ENCODE measurements at regions not wholly inside any gene's neighbourhood (a gene's known extent, or its start where the extent isn't known, plus 50 kb on each side); places are given as distances from the start of the nearest gene placed in this dataset.

DNA sequence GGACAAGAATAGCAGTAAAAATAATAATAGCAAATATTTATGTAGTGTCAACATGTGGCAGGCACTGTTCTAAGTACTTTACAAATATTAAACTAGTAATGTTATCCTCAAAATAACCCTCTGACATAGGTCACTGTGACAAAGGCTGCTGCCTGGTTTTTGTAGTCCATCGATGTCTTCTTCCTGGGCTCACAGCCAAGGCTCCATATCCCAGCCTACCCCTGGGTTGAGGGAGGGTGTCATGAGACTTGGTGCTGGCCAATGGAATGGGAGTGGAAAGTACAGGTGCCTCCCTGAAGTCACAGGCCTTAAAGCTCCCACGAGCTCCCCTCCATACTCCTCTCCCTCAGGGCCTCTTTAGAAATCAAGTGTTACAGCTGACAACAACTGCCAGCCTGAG lies 159.3 kb downstream of the CYRIA start:
- Histone ChIP-seq H3K9me2 (replicated peaks; ENCODE audit: low read depth, low read length) (no peaks in the 10 kb centered on the region), H2AFZ (ENCODE audit: low read length) (no peak overlapping the region), H3K4me3 (ENCODE audit: low read length, poor library complexity, severe bottlenecking) (no peak overlapping the region), H4K20me1 (ENCODE audit: insufficient read depth, low read length, poor library complexity, severe bottlenecking) (no peaks in the 10 kb centered on the region), H3K79me2 (ENCODE audit: insufficient read depth, low read length) (no peaks in the 10 kb centered on the region), H3K4me1 (ENCODE audit: insufficient read depth, low read length, poor library complexity, severe bottlenecking) (no peaks in the 10 kb centered on the region), H3K36me3 (ENCODE audit: insufficient read depth, low read length) (no peaks in the 10 kb centered on the region), H3F3A (ENCODE audit: low read depth) (no peaks in the 10 kb centered on the region), H3K9ac (ENCODE audit: low read depth, low read length, poor library complexity, severe bottlenecking) (no peak overlapping the region), H3K9me3 (ENCODE audit: insufficient read depth, low read depth, low read length) (no peaks in the 10 kb centered on the region), H3K27me3 (ENCODE audit: insufficient read depth, low read length, poor library complexity, severe bottlenecking) (no peaks in the 10 kb centered on the region), H3K4me2 (ENCODE audit: low read depth, low read length, poor library complexity, severe bottlenecking) (no peak overlapping the region)
- TF ChIP-seq EZH2phosphoT487 (IDR thresholded peaks at IDR 0.05; ENCODE audit: borderline replicate concordance): no peak
- TF ChIP-seq, protein P1, sequence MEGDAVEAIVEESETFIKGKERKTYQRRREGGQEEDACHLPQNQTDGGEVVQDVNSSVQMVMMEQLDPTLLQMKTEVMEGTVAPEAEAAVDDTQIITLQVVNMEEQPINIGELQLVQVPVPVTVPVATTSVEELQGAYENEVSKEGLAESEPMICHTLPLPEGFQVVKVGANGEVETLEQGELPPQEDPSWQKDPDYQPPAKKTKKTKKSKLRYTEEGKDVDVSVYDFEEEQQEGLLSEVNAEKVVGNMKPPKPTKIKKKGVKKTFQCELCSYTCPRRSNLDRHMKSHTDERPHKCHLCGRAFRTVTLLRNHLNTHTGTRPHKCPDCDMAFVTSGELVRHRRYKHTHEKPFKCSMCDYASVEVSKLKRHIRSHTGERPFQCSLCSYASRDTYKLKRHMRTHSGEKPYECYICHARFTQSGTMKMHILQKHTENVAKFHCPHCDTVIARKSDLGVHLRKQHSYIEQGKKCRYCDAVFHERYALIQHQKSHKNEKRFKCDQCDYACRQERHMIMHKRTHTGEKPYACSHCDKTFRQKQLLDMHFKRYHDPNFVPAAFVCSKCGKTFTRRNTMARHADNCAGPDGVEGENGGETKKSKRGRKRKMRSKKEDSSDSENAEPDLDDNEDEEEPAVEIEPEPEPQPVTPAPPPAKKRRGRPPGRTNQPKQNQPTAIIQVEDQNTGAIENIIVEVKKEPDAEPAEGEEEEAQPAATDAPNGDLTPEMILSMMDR (conservative IDR thresholded peaks at IDR 0.05; ENCODE audit: low read length): no peak

DNA sequence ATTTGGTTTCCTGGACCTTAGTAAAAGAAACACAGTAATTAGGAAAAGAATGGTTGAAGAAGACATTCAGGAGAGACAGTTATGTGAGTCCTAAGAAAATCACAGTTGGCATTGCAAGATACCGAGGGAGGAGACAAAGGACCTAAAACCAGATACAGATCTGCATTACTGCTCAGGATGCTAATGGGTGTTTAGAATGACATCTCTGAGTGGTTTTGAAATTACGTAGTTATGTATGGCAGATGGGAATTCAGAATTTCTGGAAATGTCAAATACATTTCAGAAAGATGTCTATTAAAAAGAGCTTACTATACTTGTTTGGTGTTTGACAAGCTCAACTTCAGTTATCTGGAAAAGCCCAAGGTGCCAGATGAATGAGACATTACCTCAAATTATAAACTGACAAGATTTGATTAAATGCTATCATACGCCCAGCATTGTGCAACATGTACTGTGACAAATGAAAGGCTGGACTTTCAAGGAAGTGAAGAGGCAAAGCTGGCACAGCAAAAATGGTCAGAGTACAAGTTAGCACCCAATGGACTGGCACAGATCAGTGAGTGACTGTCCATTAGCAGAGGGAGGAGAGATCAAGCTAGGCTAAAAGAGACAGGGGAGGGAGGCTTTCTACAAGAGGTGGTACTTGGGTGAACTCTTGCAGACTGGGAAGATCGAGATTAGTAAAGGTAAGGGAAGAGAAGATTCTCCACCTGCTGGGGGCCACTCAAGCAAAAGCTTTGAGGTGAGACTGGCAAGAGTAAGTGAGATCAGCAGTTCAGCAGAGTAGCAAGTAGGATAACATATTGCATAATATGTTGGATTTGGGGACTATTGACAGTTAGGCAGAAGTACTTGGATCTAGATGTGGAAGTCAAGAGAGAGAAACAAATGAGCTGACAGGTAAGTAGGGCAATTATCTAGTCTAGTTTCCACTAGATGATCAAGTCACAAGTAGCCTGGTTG lies 168.9 kb downstream of the CYRIA start:
- TF ChIP-seq, protein P1 (conservative IDR thresholded peaks at IDR 0.05; ENCODE audit: low read length): no peak
- no peak for TF ChIP-seq EZH2phosphoT487 (IDR thresholded peaks at IDR 0.05; ENCODE audit: borderline replicate concordance)

DNA sequence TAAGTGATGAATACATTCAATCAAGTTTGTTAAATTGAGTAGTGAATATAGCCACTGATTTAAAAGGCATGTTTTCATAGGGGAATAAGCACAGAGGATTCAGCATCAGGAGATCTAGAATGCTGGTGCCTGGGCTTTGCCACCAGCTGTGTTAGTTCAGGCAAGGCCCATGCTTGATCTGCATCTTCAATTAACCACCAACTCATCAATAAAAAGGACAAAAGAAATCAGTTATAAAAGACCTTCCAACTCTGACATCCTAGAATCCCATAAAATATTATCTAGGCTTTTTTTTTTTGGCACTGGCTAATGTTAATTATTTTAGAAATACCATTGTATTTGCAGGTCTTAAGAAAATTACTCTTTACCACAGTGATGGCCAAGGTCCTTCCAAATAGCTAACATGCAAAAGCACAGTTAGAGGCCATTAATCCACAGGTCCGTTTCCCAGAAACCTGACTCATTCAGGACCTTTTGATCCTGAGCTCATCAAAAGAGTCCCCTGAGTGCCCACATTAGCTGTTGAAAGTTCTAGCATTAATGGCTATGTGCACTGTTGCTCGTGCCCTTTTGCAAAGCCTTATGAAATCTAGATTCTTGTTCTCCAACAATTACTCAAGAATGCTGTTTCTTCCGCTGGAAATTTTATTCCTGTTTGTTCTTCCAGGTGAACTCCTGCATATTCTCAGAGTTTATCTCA lies 170.0 kb downstream of the CYRIA start:
- no peak overlapping the region for H3K4me3 ChIP-seq (ENCODE audit: low read length, poor library complexity, severe bottlenecking)
- no peaks in the 10 kb centered on the region for H3F3A ChIP-seq (ENCODE audit: low read depth)
- no peak overlapping the region for H3K4me2 ChIP-seq (ENCODE audit: low read depth, low read length, poor library complexity, severe bottlenecking)
- H4K20me1 ChIP-seq (ENCODE audit: insufficient read depth, low read length, poor library complexity, severe bottlenecking): no peaks in the 10 kb centered on the region
- H3K9me2 ChIP-seq (replicated peaks; ENCODE audit: low read depth, low read length): no peaks in the 10 kb centered on the region
- no peak overlapping the region for H2AFZ ChIP-seq (ENCODE audit: low read length)
- H3K27me3 ChIP-seq (ENCODE audit: insufficient read depth, low read length, poor library complexity, severe bottlenecking): no peaks in the 10 kb centered on the region
- no peaks in the 10 kb centered on the region for H3K4me1 ChIP-seq (ENCODE audit: insufficient read depth, low read length, poor library complexity, severe bottlenecking)
- no peaks in the 10 kb centered on the region for H3K36me3 ChIP-seq (ENCODE audit: insufficient read depth, low read length)
- no peak overlapping the region for H3K9ac ChIP-seq (ENCODE audit: low read depth, low read length, poor library complexity, severe bottlenecking)
- no peaks in the 10 kb centered on the region for H3K79me2 ChIP-seq (ENCODE audit: insufficient read depth, low read length)
- H3K9me3 ChIP-seq (ENCODE audit: insufficient read depth, low read depth, low read length): no peaks in the 10 kb centered on the region
- TF ChIP-seq, protein P1 (conservative IDR thresholded peaks at IDR 0.05; ENCODE audit: low read length): no peak
- no peak for TF ChIP-seq EZH2phosphoT487 (IDR thresholded peaks at IDR 0.05; ENCODE audit: borderline replicate concordance)

More for the DNA sequence above, 168.9 kb downstream of the CYRIA start:
- Histone ChIP-seq H3F3A (ENCODE audit: low read depth) (no peaks in the 10 kb centered on the region), H3K9ac (ENCODE audit: low read depth, low read length, poor library complexity, severe bottlenecking) (no peak overlapping the region), H3K79me2 (ENCODE audit: insufficient read depth, low read length) (no peaks in the 10 kb centered on the region), H3K27me3 (ENCODE audit: insufficient read depth, low read length, poor library complexity, severe bottlenecking) (no peaks in the 10 kb centered on the region), H3K4me3 (ENCODE audit: low read length, poor library complexity, severe bottlenecking) (no peak overlapping the region), H4K20me1 (ENCODE audit: insufficient read depth, low read length, poor library complexity, severe bottlenecking) (no peaks in the 10 kb centered on the region), H3K4me2 (ENCODE audit: low read depth, low read length, poor library complexity, severe bottlenecking) (no peak overlapping the region), H3K4me1 (ENCODE audit: insufficient read depth, low read length, poor library complexity, severe bottlenecking) (no peaks in the 10 kb centered on the region), H3K9me3 (ENCODE audit: insufficient read depth, low read depth, low read length) (no peaks in the 10 kb centered on the region), H2AFZ (ENCODE audit: low read length) (no peak overlapping the region), H3K36me3 (ENCODE audit: insufficient read depth, low read length) (no peaks in the 10 kb centered on the region), H3K9me2 (replicated peaks; ENCODE audit: low read depth, low read length) (no peaks in the 10 kb centered on the region)
